GM10266 (cell line): ENCODE measurements at regions not wholly inside any gene's neighbourhood (a gene's known extent, or its start where the extent isn't known, plus 50 kb on each side); places are given as distances from the start of the nearest gene placed in this dataset.

ENCODE experiments used
- DNase-seq: peaks from one replicate; pipeline ENCODE4 v3.0.0; 2012; ENCODE audit errors: extremely low spot score
- CTCF ChIP-seq: IDR thresholded peaks from 2 replicates; pipeline ENCODE4 v1.5.1; 2012; ENCODE audit warnings: mild to moderate bottlenecking, low read depth; ENCODE audit not compliant: control insufficient read depth, insufficient read depth; ENCODE audit errors: missing control alignments

- no peak for DNase-seq
- no peak for TF ChIP-seq CTCF
These were observed 259.1 kb upstream of the ADAMTS5 start for GRCh38 chr21:27225940-27226339.

- no peak for TF ChIP-seq CTCF
- no peak for DNase-seq
These were observed 258.3 kb upstream of the ADAMTS5 start for GRCh38 chr21:27225151-27225550.

- no peak for DNase-seq
- no peak for TF ChIP-seq CTCF
These were observed 257.3 kb upstream of the ADAMTS5 start for GRCh38 chr21:27224169-27224568.

- no peak for DNase-seq
- TF ChIP-seq CTCF = no peak
These were observed 254.2 kb upstream of the ADAMTS5 start for GRCh38 chr21:27221077-27221476.

GRCh38 chr21:27220416-27220815 is 253.5 kb upstream of the ADAMTS5 start:
- TF ChIP-seq CTCF = no peak
- no peak for DNase-seq

GRCh38 chr21:27219068-27219467 is 252.2 kb upstream of the ADAMTS5 start:
- TF ChIP-seq CTCF = no peak
- no peak for DNase-seq

- no peak for TF ChIP-seq CTCF
- DNase-seq = no peak
These were observed 246.4 kb upstream of the ADAMTS5 start for GRCh38 chr21:27213303-27213702.
